Left ventricle myocardium superior (tissue), 1 donor: ENCODE measurements at regions not wholly inside any gene's neighbourhood (a gene's known extent, or its start where the extent isn't known, plus 50 kb on each side); places are given as distances from the start of the nearest gene placed in this dataset.
"Not testable (repeated sequence)": the region's sequence is repeated elsewhere in the genome, so short reads cannot be mapped to it uniquely, and the experiment has no call there.

Experiments
- ATAC-seq: fragments of 200-7000 bp; cut with Tn5 transposase; one replicate; pipeline ENCODE4 v1.9.1; 2020; ENCODE audit warnings: mild to moderate bottlenecking, moderate library complexity
- DNase-seq: peaks from one replicate; pipeline ENCODE4 v3.0.0-alpha.2; 2020
- intact Hi-C: fragments of 100-400 bp; cut with micrococcal nuclease; formaldehyde crosslinking; loops from one replicate; pipeline ENCODE4 v1.11.0; 2022
- donor health status: DM: no; HTN: yes; CAD: no; lungs with severe emphysema.

DNA sequence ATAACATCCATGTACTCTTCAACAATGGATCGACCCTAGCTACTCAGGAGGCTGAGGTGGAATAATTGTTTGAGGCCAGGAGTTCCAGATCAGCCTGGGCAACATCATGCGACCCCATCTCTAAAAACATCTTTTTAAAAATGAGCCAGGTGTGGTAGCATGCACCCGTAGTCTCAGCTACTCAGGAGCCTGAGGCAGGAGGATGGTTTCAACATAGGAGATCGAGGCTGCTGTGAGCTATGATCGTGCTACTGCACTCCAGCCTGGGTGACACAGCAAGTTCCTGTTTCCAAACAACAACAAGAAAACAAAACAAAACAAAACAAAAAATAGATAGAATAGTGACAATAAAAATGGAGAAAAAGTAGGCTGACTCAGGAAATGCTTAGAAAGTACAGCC lies 138.3 kb downstream of the POTEM start:
- ATAC-seq, DNase-seq, intact Hi-C loops: not testable (repeated sequence)

- ATAC-seq, DNase-seq, intact Hi-C loops: not testable (repeated sequence)
These were observed 142.7 kb downstream of the POTEM start for GRCh38 chr14:19109887-19110286.

DNA sequence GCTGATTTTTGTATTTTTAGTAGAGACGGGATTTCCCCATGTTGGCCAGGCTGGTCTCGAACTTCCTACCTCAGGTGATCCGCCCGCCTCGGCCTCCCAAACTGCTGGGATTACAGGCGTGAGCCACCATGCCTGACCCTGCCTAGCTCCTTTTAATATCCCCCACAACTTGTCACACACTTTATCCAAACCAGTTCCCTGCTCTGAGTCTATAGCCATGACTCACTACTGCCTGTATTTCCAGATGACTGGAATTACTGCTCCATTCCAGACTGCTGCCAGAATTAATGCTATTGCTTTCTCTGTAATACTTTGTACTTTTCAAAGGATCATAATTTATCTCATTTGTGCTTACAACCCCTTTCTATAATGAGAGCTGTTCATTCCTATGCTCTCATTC lies 153.1 kb downstream of the POTEM start:
- DNase-seq, ATAC-seq, intact Hi-C loops: not testable (repeated sequence)

DNA sequence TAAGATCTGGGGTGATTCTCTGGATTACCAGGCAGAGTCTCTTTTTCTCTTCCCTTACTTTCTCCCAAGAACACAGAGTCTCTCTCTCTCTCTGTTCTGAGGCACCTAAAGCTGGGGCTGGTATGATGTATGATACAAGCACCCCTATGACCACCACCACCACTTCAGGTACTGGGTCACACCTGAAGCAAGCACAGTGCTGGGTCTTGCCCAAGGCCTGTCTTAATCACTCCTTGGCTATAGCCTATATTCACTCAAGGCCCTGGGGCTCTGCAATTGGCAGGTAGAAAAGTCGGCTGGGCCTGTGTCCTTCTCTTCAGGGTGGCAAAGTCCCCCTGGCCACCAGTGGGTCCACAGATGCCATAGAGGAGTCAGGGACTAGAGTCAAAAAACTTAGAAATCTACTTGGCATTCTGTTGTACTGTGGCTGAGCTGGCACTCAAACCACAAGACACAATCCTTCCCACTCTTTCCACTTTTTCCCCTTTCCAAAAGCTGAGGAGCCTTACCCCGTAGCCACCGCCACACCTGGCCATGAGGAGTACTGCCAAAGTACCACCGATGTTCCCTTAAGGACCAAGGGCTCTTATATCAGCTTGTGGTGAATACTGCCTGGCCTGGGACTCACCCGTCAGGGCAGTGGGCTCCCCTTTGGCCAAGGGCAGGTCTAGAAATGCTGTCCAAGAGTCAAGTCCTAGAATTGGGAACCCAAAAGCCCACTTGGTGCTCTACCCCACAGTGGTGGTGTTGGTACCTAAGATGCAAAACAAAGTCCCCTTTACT lies 159.2 kb downstream of the POTEM start:
- DNase-seq, intact Hi-C loops, ATAC-seq: not testable (repeated sequence)

DNA sequence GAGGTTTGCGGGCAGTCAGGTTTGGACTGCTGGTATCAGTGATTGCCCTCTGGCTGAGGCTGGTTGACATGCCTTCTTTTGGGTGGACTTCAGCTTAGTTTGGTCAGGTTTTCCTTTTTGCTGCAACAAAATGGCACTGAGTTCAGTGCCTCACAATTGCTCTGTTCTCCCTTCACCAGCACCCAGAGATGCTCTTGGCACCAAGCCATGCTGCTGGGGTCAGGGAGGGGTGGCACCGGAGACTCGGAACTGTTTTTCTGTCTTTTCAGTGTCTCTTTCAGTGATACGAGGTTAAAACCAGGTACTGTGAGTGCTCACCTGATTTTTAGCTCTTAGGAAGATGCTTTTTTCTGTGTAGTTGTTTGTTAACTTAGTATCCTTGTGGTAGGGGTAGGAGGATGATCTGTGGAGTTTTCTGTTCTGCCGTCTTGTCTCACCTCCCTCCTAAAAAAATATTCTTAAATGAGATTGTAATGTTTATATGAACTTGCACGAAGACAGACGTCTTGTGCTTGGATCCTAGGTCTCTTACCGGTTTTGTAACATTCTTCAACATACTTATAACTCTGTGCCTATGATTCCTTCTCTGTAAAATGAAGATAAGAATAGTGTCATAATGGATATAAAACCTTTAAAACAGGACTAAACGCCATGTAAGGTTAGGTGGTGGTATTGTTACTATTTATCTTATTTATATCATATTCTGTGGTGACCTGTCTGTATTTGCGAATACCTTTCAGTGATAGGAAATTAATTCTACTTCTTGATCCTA lies 160.6 kb downstream of the POTEM start:
- DNase-seq, intact Hi-C loops, ATAC-seq: not testable (repeated sequence)

- intact Hi-C loops, DNase-seq, ATAC-seq: not testable (repeated sequence)
These were observed 164.3 kb downstream of the POTEM start for GRCh38 chr14:19131553-19131952.

- DNase-seq, ATAC-seq, intact Hi-C loops: not testable (repeated sequence)
These were observed 165.0 kb downstream of the POTEM start for GRCh38 chr14:19132013-19132835.

DNA sequence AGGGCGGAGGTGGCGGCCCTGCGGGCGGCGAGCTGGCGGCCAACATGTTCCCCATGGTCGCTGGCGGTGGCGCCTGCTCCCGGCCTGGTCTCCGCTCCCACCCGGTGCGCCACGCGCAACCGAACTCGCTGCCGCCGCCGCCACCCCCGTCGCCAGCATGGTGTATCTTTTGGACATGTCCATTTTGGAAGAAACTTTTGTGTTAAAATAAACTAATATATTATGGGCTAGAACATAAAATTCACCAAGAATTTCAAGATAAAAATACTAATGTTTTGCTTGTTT lies 165.5 kb downstream of the POTEM start:
- intact Hi-C loops, DNase-seq, ATAC-seq: not testable (repeated sequence)

DNA sequence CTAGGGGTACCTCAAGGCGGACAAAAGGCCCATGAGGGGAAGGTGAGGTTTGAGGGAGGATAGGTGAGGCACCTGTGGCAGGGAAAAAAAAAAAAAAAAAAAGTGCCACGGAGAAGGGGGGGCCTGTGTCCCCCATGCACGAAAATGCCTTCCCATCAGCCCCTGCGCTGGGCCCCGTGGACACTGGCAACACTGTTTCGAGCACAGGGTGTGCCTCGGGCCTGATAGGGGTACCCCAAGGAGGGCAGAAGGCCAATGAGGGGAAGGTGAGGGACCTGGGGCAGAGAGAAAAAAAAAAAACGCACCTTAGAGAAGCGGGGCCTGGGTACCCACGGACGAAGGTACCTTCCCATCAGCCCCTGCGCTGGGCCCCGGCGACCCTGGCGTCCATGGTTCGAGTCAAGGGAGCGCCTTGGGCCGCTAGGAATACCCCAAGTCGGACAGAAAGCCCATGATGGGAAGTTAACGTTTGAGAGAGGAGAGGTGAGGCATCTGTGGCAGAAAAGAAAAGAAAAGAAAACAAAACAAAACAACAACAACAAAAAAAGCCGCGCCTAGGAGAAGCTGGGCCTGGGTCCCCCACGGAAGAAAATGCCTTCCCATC lies 190.0 kb downstream of the POTEM start:
- peak; percentile 26 for DNase-seq
- ATAC-seq, intact Hi-C loops: not testable (repeated sequence)

- intact Hi-C loops, DNase-seq, ATAC-seq: not testable (repeated sequence)
These were observed 190.8 kb downstream of the POTEM start for GRCh38 chr14:19158012-19158411.

GRCh38 chr14:19158588-19158987 lies 191.4 kb downstream of the POTEM start:
- ATAC-seq, DNase-seq, intact Hi-C loops: not testable (repeated sequence)

- DNase-seq: peak; percentile 18
- intact Hi-C loops, ATAC-seq: not testable (repeated sequence)
These were observed 191.9 kb downstream of the POTEM start for GRCh38 chr14:19159003-19159625.

DNA sequence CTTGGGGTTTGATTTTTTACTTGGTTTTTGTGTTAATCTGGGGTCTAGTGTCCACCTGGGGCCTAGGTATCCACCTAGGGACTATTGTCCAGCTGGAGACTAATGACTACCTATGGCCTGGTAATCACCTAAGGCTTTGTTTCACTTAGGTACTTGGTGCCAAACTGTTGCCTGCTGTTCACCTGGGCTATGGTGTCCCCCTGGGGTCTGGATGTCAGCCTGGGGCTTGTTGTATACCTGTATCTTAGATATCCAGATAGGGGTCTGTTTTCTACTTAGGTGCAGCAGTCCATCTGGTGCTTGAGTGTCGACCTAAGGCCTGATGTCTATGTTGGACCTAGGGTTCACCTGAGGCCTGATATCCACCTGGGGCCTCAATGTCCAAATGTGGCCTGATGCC lies 193.1 kb downstream of the POTEM start:
- not testable (repeated sequence) for ATAC-seq

GRCh38 chr14:19161251-19162033 lies 194.2 kb downstream of the POTEM start:
- ATAC-seq, intact Hi-C loops: not testable (repeated sequence)
- DNase-seq: peak; percentile 32

More for the DNA sequence above, 193.1 kb downstream of the POTEM start:
- intact Hi-C loops: not testable (repeated sequence)
- peak; percentile 18 for DNase-seq

GRCh38 chr14:19162034-19162706 lies 194.9 kb downstream of the POTEM start:
- ATAC-seq, intact Hi-C loops: not testable (repeated sequence)
- DNase-seq: peak; percentile 19

DNA sequence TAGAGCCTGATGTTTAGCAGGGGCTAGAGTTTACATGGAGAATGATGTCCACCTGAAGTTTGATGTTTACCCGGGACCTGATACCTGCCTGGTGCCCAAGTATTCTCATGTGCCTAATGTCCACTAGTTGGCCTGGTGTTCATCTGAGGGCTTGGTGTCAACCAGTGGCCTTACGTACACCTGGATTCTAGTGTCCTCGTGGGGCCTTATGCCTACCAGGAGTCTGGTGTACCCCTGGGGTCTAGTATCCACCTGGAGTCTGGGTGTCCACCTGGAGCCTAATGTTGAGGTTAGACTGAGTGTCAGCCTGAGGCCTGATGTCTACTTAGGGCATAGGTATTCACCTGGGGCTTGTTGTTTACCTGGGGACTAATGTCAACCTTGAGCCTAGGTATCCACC lies 195.7 kb downstream of the POTEM start:
- DNase-seq, intact Hi-C loops, ATAC-seq: not testable (repeated sequence)

DNA sequence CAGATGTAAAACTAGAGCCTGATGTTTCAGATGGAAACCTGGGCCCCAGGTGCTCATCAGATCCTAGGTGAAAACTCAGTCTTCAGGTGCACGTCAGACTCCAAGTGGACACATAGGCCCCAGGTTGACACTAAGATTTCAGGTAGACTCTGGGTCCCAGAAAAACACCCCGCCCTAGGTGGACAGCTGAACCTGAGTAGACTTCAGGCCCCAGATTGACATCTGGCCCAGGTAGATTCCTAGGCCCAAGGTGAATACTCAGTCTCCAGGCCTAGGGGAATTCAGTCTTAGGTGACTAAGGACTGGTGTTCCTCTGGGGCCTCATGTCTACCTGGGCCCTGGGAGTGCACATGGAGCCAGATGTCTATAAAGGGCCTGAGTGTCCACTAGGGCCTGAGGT lies 196.7 kb downstream of the POTEM start:
- ATAC-seq, intact Hi-C loops: not testable (repeated sequence)

More for the DNA sequence above, 196.7 kb downstream of the POTEM start:
- not testable (repeated sequence) for DNase-seq
